HG02981 (cell line): ENCODE measurements at regions not wholly inside any gene's neighbourhood (a gene's known extent, or its start where the extent isn't known, plus 50 kb on each side); places are given as distances from the start of the nearest gene placed in this dataset.

ENCODE experiments used
- ATAC-seq: cut with Tn5 transposase; IDR thresholded peaks from one replicate; pipeline ENCODE4 v1.9.1; 2021; ENCODE audit warnings: mild to moderate bottlenecking, moderate library complexity; ENCODE audit not compliant: unreplicated experiment

DNA sequence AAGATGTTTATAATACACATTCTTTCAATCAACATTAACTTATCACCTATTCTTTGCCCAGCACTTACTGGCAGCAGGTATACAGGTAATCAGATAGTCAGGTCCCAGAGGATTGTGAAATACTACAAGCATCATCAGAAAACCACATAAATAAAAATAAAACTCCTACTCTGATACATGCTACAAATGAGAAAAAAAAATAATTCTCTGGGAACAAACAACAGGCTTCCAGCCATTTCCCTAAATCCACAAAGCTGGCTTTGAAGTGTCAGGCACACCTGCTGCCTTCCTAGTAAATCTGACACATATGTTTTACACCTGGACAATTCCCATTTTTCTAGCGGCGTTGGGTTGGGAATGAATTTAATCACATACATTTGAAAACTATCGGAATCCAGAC is 384.5 kb upstream of the CDH4 start:
- ATAC-seq = no peak

DNA sequence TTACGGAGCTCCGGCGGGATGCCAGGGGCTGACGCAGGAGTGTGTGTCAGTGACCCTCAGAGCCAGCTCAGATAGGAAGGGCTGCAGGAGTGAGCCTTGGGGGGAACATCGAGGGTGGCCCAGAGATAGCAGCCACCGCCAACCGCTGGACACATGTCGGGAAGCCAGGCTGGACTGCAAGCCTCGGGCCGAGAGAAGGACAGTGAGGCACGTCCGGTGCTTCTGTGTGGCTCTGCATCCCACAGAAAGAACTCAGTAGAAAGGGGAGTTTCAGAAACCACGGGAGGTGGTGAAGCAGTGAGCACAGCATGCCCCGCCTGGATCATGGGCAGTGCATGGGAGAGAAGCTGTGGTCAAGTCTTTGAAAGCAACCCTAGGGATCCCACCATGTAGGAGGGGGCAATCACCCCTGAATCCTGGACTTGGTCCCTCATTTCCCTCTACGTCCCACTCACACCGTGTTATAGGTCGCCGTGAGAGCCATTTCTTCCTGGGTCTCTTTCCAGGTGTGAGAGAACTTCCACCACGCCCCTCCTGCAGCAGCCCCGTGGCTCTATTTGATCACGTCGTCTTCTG is 383.7 kb upstream of the CDH4 start:
- ATAC-seq = no peak

DNA sequence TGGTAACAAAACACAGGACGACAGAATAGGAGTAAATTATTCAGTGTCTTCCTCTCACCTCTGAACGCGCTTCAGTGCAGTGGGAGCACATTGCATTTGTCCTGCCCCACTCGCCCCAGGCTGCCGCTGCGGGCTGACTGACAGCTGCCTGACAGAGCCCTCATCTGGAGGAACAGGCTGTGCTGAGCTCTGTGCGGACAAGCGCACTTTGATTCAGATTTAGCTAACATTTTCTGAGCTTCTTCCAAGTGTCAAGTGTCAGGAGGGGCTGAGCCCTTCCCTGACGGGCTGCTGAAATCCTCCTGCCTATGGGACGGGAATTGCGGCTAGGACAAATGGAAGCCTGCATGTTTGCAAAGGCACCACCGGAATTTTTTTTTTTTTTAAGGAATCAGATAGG is 383.0 kb upstream of the CDH4 start:
- no peak for ATAC-seq

DNA sequence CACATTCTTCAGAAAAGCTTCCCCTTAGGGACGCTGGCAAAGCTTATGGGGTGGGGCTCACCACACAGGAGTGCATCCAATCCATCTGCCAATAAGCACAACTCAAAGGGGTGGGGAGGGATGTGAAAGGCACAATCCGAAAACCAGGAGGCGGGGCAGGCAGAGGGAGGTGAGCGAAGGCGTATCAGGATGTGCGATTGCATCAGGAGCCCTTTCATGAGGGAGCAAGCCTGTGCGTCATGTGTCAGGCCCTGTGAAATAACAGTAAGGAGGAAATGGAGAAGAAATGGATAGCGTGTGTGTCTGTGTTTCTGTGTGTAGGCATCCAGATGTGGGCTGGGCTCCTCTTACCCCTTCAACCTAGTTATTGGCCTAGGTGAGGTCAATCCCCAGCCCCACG is 382.4 kb upstream of the CDH4 start:
- no peak for ATAC-seq

DNA sequence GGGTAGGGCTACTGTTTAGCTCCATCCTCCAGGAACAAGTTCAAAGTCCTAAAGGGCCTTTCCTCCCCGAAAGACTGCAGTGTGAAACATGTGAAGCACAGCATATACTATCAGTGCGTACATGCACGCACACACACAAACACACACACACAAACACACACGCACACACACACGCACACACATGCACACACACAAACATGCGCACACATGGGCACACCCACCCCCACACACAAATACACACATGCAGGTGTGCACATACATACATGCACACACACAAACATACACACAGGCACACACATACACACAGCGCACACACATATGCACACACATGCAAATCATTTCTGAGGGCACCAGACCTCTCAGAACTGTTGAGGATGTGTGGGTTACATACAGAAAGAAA is 382.0 kb upstream of the CDH4 start:
- ATAC-seq = no peak

DNA sequence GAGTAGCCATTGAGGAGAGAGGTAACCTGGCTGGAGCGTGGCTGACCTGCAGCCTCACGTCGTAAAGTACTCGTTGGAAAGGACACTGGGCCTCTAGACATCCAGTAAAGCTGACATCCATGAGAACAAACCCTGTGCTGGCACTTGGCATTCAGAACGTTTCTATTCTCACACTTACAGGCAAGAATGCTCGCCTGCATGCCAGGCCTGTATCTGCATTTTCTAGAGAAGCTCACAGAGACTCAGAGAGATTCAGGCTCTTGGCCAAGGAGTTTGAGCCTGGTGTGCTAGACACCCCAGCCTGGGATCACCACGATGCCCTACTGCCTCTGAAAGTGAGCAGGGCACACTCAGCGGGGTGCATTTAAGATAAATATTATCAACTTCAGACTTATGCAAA is 379.8 kb upstream of the CDH4 start:
- ATAC-seq = no peak

DNA sequence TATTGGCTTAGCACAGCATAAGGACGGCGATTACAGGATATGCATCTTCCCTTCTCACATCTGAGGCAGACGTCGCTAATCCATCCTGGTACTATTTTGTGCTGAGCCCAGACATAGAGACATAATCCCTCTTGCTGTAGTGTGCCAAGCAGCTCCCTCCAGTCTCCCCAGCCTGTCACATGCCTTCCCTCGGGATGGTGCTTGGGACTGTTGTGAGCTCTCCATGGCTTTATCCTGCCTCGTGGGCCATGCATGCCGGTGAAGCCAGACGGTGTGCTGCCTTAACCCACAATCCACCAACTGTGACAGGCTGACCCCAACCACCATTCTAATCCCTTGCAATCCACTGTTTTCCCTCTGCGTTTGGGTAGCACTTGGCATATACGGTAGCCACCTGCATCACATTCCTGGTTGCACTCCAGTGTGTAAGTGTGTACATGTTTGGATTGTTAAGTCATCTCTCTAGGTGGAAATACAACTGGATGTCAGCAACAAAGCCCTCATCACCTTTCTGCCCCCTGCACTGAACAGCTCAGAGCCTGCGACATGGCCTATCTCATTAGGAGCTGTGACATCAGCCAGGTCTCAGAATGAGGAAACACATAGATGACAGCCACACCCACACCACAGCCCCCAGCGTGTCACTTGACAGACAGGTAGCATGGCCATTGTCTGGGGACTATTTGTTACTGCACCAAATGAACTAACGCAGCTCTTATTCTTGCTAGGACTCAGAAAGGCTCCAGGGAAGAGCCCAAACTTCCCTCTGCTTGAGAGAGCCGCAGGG is 374.8 kb upstream of the CDH4 start:
- no peak for ATAC-seq

DNA sequence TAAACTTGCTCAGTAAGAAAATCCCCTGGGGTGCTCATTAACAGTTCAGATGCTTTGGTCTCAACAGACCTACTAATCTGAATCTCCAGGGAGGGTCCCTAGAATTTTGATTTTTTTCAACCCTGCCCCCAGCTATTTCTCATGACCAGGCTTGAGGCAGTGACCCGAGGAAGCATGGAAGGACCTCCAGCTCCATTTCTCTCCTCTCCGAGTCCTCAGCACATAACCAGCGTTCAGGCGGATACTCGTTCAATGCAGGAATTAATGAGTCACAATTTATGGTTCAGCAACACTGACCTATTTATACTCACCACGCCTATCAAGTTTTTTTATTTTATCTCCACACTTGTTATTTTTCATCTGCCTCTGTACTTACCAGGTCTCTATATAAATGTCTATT is 369.2 kb upstream of the CDH4 start:
- ATAC-seq = no peak

DNA sequence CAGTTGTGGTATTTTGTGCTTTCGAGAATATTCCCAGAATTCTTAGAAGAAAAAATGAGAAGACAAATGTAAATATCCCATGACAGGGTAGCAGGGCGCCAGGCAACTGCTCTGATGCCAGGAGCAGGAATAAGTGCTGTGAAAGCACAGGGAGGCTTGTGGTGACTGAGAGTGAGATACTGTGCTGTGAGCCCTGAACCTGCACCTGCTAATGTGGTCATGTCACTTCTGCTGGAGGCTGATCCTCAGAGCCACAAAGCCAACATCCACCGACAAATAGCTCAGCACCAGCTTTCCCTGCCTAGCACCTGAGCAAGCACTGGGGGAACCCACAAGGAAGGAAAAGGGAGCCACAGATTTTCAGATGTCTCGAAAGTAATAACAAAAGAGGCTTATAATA is 368.6 kb upstream of the CDH4 start:
- ATAC-seq = no peak

DNA sequence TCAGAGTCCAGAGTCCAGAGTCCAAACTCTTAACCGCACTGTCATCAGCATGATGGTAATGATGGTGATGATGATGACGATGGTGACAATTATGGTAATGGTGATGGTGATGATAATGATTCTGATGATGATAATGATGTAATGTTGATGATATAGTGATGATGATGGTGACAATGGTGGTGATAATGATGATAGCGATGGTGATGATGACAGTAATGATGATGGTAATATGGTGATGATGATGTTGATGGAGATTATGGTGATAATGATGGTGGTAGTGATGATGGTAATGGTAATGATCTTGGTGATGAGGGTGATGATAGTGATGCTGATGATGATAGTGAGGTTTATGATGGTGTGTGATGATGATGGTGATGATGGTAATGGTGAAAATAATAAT is 367.8 kb upstream of the CDH4 start:
- no peak for ATAC-seq

DNA sequence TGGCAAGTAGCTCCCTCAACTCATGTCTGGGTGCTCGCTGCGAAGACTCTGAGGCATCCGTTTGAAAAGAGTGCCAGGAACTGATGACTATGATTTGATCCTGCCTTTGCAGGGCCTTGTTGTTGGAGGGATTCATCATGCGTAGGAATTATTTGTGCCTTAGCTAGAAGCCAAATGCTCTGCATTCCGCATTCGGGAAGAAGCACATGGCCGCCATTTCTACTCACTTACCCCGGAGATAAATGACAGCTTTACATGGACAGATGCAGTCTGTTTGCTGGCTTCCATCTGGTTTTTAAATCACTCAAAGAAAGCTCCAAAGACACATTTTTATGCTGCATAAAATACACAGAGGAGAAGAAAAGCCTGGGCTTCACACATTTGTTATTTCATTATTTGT is 363.3 kb upstream of the CDH4 start:
- no peak for ATAC-seq

DNA sequence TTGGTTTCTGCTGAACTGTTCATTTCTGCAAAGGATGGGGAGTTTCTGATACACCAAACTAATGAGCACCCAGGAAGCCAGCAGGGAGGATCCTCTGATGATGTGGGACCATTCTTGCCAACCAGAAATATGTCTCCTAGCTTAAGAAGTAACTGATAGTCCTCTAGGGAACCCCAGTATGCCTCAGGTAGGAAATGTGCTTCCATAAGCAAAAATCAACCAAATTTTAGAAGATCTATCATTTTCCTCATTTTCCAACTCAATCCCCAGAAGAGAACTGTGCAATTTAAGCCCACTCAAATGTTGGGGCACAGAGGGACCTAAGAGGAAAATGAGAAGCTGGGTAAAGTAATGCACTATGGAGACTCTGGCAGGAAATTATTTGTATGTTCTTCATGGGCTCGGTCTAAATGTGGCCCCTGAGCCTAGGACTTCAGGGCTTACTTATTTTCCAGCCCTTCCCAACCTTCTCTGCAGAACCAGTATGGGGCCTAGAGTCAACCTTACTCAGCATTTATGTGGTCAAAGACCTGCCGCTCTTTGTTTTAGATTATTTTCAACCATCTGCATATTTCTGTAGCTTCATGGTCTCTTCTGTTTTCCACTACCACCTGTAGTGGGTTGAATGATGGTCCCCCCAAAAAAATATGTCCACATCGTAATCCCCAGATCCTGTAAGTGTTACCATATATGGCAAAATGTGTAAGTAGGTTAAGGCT is 359.8 kb upstream of the CDH4 start:
- no peak for ATAC-seq

DNA sequence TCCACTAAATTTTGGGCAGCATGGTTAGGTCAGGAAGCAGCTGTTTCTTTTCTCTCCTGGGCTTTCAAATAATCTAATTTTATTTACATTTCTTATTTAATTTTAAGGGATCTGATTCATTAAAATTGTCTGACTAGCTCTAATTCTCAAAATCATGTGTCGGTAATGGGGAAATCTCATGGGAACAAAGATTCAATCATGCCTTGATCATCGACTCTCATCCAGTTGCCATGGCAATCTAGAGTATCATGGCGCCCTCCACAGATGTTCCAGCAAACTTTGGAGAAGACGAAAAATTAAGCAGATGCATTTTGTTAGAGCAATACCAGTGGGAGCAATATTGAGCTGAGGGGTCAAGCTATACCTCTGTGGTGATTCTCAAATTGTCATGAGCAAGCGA is 358.0 kb upstream of the CDH4 start:
- ATAC-seq = no peak

DNA sequence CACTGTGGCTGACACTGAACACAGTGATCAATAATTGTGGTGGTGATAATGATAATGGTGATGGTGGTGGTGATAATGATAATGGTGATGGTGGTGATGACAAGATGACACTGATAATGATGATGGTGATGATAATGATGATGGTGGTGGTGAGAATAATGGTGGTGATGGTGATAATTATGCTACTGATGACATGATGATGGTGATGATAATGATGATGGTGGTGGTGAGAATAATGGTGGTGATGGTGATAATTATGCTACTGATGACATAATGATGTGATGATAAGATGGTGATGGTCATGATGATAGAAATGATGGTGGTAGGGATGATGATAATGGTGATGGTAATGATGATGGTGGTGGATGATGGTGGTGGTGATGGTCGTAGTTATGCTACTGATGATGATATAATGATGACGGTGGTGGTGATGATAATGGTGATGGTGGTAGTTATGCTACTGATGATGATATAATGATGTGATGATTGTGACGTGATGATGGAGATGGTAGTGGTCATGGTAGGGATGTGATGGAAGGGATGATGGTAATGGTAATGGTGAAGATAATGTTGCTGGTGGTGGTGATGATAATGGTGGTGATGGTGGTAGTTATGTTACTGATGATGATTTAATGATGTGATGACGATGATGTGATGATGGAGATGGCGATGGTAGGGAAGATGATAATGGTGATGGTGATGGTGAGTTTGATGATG is 356.5 kb upstream of the CDH4 start:
- ATAC-seq = no peak

DNA sequence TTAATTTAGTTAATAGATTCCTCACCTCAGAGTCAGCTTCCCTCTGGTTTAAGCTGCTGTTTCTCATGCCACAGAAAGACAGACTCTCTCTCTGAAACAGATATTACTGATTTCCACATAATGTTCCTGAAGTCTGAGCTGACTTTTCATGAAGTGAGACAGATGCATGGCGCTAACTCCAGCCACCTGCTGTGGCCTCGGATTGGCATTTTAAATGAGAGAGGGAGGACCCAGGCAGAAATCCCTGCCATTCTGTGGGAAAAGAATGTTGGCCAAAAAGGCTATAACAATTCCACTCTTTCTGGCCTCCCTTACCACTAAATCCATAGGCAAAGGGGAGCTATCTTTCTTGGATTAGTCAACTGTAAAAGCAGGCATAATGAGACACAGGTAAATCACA is 354.1 kb upstream of the CDH4 start:
- no peak for ATAC-seq

DNA sequence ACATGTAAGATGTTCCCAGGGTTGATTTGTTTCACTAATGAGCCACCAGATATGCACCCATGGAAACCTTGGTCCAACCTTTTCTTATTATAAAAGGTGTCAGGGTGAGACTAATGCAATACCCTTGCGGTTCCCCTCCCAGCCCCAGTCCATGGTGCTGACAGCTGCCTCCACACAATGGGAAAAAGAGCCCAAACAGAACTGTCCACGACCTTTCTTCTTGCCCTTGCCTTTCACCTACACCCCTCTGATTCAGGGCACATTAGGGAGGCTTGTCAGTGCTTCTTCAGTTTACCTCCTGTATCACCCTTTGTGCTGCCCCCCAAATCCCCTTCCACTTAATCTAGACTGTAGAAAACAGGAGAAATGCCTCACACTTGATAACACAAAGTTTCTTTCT is 352.7 kb upstream of the CDH4 start:
- no peak for ATAC-seq

DNA sequence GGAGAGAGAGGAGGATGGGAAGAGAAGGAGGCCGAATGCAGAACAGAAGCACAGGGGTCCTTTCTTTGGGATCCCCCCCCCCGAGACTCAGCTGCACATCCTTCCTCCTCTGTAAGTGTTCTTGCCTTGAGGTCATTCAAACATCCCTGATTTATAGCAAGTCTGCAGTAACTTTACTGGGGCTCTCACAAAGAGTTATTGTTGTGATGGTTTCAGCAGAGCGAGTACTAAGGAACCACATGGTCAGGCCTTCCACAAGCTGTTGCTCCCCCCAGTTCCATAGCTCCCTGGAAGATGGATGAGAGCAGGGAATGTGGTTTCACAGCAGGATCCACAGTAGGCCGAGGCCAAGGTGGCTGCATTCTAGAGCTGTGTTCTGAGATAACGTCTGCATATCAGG is 351.4 kb upstream of the CDH4 start:
- ATAC-seq = no peak

DNA sequence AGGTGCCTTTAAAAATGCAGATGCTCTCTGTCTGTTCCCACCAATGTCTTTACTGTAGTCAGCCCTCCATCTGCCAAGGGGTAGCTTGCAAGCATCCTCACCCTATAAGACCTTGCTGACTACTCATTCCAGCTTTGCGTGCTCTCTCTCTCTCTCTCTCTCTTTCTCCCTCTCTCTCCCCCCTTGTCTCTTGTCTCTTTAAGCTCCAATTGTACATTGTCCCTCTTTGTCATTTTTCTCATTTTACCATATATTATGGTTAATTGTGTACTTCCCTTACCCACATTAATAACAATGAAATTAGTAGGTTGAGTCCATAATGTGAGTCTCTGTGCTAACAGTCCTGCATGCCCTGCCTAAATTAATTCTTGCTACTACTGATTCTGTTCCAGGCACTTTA is 350.2 kb upstream of the CDH4 start:
- ATAC-seq = no peak

DNA sequence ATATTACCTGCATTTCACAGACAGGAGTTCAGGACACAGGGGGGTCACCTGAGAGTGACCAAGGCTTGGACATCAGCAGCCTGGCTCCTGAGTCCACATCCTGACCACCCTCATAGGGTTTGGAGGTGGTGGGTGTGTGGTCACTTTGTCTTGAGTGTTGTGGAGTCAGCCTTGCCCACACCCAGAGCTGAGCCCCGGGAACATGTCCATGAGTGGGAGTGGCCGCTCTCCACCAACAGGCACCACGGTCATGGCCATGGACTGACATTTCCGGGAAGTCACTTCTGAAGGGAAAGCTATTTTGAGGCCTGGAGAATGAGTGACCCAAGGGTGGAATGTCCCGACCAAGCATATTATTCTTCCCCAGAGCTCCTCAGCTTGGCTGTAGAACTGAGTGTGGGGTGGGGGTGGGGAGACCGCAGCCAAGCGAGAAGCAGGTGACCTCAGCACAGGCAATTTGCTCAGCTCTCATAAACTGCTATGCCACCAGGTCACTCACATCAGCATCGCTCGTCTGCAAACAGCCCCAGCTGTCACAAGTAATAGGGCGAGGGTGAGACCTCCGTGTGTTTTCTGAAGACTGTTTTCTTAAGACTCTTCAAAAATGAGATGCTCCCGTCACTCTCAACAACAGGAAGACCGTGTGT is 348.6 kb upstream of the CDH4 start:
- no peak for ATAC-seq

DNA sequence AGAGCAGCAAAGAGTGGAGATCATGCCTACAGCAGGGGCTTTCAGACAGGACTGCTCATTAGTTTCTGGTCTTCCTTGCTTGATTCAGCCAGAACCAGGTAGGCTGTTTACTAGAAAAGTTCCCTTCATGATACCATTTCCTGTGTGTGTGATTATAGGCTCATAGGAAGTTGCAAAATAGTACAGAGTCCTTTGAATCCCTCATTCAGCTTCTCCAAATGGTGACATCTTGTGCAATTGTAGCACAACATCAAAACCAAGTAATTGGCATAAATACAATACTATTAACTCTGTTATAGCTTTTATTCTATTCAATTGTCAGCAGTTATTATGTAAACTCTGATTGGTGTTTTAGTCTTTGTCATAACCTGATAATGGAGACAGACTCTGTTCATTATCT is 347.3 kb upstream of the CDH4 start:
- ATAC-seq = no peak

DNA sequence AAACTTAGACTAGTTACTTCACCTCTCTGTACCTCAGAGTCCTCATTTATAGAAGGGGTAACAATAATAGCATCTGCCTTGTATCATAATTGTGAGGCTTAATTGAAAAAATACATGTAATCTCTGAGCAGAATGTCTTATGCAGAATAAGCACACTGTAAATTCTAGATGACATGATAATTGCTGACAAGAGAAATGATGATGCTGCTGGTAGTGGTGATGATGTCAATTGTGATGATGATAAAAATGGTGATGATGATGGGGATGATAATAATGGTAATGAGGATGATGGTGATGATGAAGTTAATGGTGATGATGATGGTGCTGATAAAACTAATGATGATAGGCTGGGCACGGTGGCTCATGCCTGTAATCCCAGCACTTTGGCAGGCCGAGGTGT is 346.1 kb upstream of the CDH4 start:
- ATAC-seq = no peak
